HG03378 (cell line): ENCODE measurements at regions not wholly inside any gene's neighbourhood (a gene's known extent, or its start where the extent isn't known, plus 50 kb on each side); places are given as distances from the start of the nearest gene placed in this dataset.
"Not testable (repeated sequence)": the region's sequence is repeated elsewhere in the genome, so short reads cannot be mapped to it uniquely, and the experiment has no call there.

Source experiments
- ATAC-seq: cut with Tn5 transposase; IDR thresholded peaks from one replicate; pipeline ENCODE4 v1.9.1; 2021; ENCODE audit warnings: mild to moderate bottlenecking, moderate library complexity; ENCODE audit not compliant: unreplicated experiment

DNA sequence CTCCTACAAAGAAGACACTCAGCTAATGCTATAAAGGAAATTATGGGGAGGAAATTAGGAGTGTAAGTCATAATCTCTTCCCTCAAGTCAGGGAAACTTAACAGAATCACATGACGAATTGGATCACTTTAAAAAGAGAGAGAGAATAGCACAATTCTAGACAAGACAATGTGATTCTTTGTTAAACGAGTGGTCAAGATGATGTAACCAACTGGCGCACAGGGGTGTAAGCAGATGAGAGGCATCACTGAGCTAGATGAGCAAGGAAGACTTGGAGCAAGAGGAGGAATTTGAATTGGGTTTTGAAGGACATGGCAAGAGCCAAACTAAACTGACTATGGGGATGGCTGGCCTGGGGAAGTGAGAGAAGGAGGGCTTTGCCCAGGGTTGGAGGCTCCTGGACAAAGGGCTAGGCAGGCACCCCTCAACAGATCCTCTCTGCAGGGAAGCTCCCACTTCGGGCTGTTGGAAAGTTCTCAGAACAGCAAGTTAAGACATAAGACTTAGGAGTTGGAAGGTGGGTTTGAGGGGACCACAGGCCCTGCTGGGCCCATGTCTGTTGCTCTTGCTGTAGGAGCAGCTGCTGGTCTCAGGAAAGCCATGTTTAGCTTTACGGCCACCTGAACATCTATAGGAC is 123.9 kb upstream of the GRIK3 start:
- no peak for ATAC-seq

GRCh38 chr1:37159102-37159501 is 124.8 kb upstream of the GRIK3 start:
- no peak for ATAC-seq

DNA sequence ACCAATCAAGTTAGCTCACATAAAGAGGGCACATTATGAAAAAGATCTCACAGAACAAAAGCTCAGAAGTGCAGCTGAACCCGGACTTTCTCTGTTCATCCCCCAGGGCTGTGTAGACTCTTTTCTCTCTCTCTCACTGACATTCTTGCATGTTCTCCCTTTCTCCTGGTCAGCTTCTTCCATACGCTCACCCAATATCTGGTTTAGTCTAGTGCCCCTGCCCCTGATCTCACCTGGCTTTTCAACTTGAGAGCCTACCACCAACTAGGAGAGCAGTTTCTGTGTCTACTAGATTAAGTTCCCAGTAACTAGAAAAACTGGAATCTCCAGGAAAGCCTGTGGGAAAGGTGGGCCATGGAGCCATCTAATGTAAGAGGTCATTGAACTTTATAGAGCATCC is 126.9 kb upstream of the GRIK3 start:
- no peak for ATAC-seq

- ATAC-seq = no peak
These were observed 127.7 kb upstream of the GRIK3 start for GRCh38 chr1:37162059-37162458.

DNA sequence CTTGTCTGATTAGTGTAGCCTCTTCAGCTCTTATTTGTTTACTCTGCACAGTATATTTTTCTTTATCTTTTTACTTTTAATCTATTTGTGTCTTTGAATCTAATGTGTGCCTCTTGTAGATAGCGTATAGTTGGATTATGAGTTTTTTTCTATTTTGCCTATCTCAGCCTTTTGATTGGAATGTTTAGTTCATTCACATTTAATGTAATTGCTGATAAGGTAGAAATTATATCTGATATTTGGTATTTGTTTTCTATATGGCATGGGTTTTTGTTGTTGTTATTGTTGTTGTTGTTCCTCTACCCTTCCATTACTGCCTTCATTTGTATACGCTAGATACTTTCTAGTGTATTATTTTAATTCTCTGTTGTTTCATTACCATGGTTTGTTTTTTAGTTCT is 131.7 kb upstream of the GRIK3 start:
- ATAC-seq = no peak

GRCh38 chr1:37167479-37167878 is 133.2 kb upstream of the GRIK3 start:
- no peak for ATAC-seq

DNA sequence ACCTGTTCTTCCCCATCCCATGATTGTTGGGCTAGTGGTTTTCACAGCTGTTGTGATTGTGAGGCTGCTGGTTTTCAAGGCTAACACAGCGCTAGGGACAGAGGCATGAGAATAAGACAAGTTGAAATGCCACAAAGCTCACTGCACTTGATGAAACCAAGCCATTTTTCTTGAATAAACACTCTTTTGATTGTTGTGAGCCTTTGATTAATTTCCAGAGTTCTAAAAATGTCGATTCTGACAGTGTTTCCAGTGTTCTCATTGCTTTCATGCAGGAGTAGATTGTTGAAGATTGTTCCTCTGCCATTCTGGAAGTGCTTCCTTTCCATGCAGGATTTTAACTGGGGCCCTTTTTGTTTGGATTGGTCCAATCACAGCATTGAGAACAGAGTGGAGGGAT is 134.9 kb upstream of the GRIK3 start:
- no peak for ATAC-seq

GRCh38 chr1:37169743-37170275 is 135.5 kb upstream of the GRIK3 start:
- ATAC-seq = no peak

DNA sequence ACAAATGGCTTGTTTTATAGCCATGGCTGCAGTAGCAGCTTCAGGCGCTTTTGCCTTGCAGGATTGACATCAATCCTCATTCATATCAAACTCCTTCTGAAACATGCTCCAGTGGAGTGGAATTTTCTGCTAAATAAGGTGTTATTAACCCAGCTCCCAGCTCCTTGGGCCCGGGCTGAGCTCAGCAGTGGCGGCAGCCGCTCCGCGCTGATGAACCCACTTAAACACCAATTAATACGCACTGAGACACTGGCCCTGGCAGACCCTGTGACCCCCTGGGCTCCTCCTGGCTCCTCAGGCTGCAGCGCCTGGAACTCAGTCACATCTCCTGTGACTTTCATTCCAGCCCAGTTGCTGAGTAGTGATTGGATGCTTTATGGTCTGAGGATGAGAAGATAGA is 137.4 kb upstream of the GRIK3 start:
- ATAC-seq = no peak

- ATAC-seq = no peak
These were observed 140.0 kb upstream of the GRIK3 start for GRCh38 chr1:37174341-37174740.

DNA sequence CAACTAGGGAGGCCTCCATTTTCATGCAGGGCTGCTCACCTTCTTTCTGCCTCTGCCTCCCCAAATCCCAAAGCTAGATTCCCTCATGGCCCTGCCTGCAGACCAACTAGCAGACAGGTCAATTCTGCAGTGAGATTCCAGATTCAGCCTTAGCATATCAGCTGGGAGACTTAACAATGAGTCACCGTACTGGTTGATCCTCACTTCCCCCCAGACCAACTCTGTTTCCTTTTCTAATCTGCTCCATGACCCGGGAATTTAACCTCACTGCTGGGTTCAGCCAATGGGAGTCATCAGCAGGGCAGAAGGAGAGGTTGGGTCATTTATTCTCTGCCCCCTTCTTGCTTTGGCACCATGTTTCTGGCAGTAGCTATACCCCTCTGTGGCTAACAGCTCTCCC is 140.6 kb upstream of the GRIK3 start:
- ATAC-seq = no peak

GRCh38 chr1:37175666-37176215 is 141.4 kb upstream of the GRIK3 start:
- ATAC-seq = no peak

- no peak for ATAC-seq
These were observed 142.0 kb upstream of the GRIK3 start for GRCh38 chr1:37176269-37176668.

DNA sequence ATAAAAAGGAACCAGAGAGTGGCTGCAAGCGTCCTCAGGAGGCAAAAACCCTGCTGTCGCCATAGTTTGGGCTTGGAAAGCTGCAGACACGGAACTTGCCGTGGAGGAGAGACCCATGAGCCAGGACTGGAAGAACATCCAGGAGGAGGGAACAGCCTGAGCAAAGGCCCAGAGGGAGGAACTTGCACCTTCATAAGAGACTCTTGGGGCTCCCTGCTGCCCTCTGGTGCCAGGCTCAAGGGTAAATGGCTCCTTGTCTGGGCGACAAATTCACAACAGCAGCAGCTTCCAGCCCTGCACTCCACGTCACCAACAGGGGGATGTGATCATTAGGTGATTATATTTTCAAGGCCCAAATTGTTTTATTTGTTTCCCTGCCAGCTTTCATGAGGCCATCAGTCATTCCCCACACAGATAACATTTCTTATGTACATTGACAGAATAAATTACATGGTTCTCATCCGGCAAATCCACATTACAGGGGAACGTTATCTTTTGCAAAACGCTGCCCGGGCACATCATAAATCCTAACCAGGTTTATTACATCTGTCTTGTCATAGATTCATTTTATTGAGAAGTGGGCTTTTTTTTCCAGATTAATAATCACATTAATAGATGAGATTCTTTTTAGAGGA is 143.0 kb upstream of the GRIK3 start:
- no peak for ATAC-seq

DNA sequence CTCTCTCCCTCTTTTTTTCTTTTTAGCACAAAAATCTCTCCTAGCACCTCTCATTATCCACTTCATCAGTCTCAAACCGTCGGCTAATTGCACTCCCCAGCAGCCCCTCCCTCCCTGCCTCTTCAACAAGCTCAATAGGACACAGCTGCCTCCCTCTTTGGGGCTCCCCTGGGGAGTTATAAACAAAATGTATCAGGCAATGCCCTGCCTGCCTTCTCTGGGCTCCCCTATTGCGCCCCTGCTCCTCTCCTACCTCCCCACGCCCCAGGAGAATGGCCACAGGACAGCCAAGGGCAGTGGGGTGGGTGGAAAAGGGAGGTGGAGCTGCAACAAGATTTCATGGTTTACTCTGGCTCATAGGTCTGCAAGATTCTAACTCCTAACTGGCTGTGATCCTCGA is 147.1 kb upstream of the GRIK3 start:
- no peak for ATAC-seq

GRCh38 chr1:37184789-37185188 is 150.5 kb upstream of the GRIK3 start:
- no peak for ATAC-seq

DNA sequence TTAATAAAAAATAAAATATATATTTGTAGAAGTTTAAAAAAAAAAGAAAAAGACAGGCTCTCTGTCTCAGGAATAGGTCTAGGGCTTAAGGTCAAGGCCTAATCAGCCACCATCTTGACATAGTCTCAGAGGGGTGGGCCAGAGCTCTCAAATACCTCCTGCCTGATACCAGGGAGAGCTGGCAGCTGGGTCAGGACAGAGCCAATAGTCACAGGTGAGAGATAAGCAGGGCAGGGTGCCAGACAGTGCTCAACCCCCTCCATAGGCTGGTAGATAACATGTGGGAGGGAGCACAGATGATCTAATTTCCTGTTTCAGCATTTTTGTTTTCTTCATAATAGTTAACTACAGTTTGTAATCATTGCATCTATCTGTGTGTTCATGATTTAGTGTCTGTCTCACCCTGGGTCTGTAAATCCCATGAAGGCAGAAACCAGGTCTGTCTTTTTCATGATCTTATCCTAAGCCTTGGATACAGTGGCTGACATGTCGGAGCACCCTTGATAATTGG is 152.0 kb upstream of the GRIK3 start:
- no peak for ATAC-seq

DNA sequence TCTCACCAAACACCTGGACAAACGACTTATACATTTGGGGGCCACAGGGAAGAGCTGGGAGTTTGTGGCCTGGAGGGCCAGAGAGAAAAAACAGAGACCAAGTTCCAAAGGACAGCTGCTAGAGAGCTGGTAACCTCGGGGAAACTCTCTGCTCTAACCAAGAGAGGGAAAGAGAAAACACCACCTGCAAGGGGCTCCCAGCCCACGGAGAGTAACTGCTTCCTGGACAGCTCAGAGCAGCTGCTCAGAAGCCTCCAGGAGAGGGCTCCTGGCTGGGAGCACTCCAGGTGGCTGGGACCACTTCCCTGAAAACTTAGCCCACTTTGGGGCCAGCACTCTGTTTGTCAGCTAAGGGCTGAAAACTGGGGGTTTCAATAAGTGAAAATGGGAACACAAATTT is 154.8 kb upstream of the GRIK3 start:
- ATAC-seq = no peak

DNA sequence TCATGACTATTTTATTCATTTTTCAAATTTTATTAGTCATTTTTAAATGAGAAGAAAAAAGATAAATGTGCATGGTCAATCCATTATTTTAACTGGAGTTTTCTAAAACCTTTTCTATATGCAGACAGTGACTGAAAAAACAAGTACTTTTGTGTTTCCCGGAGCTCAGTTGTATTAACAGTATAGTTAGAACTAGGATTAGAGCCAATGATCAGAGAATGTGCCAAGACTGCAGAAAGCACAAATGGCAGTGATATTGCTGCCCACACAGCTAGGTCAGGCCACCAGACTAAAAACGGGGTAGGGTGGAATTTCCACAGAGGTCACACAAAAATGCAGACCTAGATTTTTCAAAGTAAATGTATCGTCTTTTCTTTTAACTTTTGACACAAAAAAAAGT is 163.1 kb upstream of the GRIK3 start:
- no peak for ATAC-seq

DNA sequence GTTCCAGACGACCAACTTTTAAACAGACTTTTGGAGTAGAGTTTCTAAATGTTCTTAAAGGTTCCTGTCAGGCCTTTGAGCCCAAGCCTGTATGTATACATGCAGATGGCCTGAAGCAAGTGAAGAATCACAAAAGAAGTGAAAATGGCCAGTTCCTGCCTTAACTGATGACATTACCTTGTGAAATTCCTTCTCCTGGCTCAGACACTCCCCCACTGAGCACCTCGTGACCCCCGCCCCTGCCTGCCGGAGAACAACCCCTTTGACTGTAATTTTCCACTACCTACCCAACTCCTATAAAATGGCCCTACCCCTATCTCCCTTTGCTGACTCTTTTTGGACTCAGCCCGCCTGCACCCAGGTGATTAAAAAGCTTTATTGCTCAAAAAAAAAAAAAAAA is 180.0 kb upstream of the GRIK3 start:
- not testable (repeated sequence) for ATAC-seq

DNA sequence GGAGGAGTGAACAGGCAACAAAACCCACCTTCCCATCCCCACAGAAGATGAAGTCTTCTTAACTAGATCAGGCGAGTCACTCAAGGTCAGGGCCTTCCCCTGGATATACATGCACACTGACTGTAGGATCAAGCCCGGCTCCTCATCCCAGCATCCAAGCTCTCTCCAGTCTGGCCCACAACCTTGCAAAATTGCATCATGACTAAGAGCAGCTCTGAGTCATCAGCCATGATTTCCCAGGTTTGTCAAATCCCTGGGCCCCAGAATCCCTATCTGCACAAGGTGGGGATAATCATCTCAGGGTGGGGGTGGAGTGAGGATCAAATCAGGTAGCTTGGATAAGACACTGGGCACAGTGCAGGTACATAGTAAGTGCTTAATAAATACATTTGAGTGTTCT is 199.3 kb upstream of the GRIK3 start:
- ATAC-seq = no peak

GRCh38 chr1:37234941-37235418 is 200.7 kb upstream of the GRIK3 start:
- ATAC-seq = no peak
